H9 (cell line): ENCODE measurements at regions not wholly inside any gene's neighbourhood (a gene's known extent, or its start where the extent isn't known, plus 50 kb on each side); places are given as distances from the start of the nearest gene placed in this dataset.
A peak's percentile ranks its signal among the peaks of the same experiment; 100 is the strongest.

Experiments used
- DNase-seq: peaks from one replicate; pipeline ENCODE4 v3.0.0-alpha.2; 2017
- H2AFZ ChIP-seq: one replicate; pipeline ENCODE4 v1.6.1; 2013; ENCODE audit warnings: mild to moderate bottlenecking, low read length, control low read depth, moderate library complexity
- H2AK5ac ChIP-seq: 2 replicates; pipeline ENCODE4 v1.6.1; 2013; ENCODE audit warnings: low read length, control low read depth, mixed read lengths; ENCODE audit not compliant: insufficient read length
- H2BK120ac ChIP-seq: one replicate; pipeline ENCODE4 v1.6.1; 2013; ENCODE audit warnings: low read depth, mild to moderate bottlenecking, low read length, control low read depth, inconsistent platforms; ENCODE audit not compliant: poor library complexity, severe bottlenecking
- H2BK12ac ChIP-seq: 2 replicates; pipeline ENCODE4 v1.6.1; 2013; ENCODE audit warnings: low read length, control low read depth, mixed read lengths, low read depth; ENCODE audit not compliant: insufficient read length
- H2BK15ac ChIP-seq: 2 replicates; pipeline ENCODE4 v1.6.1; 2013; ENCODE audit warnings: low read depth, low read length, control low read depth
- H2BK20ac ChIP-seq: one replicate; pipeline ENCODE4 v1.6.1; 2013; ENCODE audit warnings: low read depth, mild to moderate bottlenecking, low read length, control low read depth, inconsistent platforms; ENCODE audit not compliant: poor library complexity, severe bottlenecking
- H2BK5ac ChIP-seq: 2 replicates; pipeline ENCODE4 v1.6.1; 2013; ENCODE audit warnings: low read length, control low read depth, mixed read lengths; ENCODE audit not compliant: insufficient read length
- H3K14ac ChIP-seq: 2 replicates; pipeline ENCODE4 v1.6.1; 2013; ENCODE audit warnings: low read length, control low read depth; ENCODE audit not compliant: insufficient read depth
- H3K18ac ChIP-seq: 2 replicates; pipeline ENCODE4 v1.6.1; 2013; ENCODE audit warnings: low read depth, mild to moderate bottlenecking, mixed read lengths, low read length, control low read depth; ENCODE audit not compliant: insufficient read length
- H3K23ac ChIP-seq: 2 replicates; pipeline ENCODE4 v1.6.1; 2013; ENCODE audit warnings: low read length, control low read depth, mixed read lengths, low read depth; ENCODE audit not compliant: insufficient read length
- H3K23me2 ChIP-seq: 2 replicates; pipeline ENCODE4 v1.6.1; 2013; ENCODE audit warnings: low read depth, mild to moderate bottlenecking, mixed read lengths, low read length, control low read depth; ENCODE audit not compliant: insufficient read length, poor library complexity, severe bottlenecking
- H3K27ac ChIP-seq: 2 replicates; pipeline ENCODE4 v1.5.1; 2013; ENCODE audit warnings: low read length, control low read depth, mixed read lengths, low read depth; ENCODE audit not compliant: insufficient read length
- H3K27me3 ChIP-seq: 2 replicates; pipeline ENCODE4 v1.6.1; 2013; ENCODE audit warnings: low read length, control low read depth, inconsistent platforms; ENCODE audit not compliant: insufficient read depth
- H3K4ac ChIP-seq: 2 replicates; pipeline ENCODE4 v1.6.1; 2013; ENCODE audit warnings: low read depth, mild to moderate bottlenecking, control low read depth, inconsistent platforms, low read length, moderate library complexity
- H3K4me1 ChIP-seq: 2 replicates; pipeline ENCODE4 v1.6.1; 2013; ENCODE audit warnings: low read length, control low read depth, inconsistent platforms; ENCODE audit not compliant: insufficient read depth
- H3K4me2 ChIP-seq: 2 replicates; pipeline ENCODE4 v1.6.1; 2013; ENCODE audit warnings: low read length, control low read depth, mixed read lengths; ENCODE audit not compliant: insufficient read length, insufficient read depth
- H3K56ac ChIP-seq: 2 replicates; pipeline ENCODE4 v1.6.1; 2013; ENCODE audit warnings: low read depth, mild to moderate bottlenecking, mixed read lengths, low read length, control low read depth; ENCODE audit not compliant: insufficient read length
- H3K79me1 ChIP-seq: 2 replicates; pipeline ENCODE4 v1.6.1; 2013; ENCODE audit warnings: low read depth, mild to moderate bottlenecking, moderate library complexity, low read length, control low read depth, inconsistent platforms; ENCODE audit not compliant: insufficient read depth, poor library complexity, severe bottlenecking
- H3K79me2 ChIP-seq: 2 replicates; pipeline ENCODE4 v1.6.1; 2013; ENCODE audit warnings: low read length, control low read depth, inconsistent platforms; ENCODE audit not compliant: insufficient read depth
- H3K9ac ChIP-seq: 2 replicates; pipeline ENCODE4 v1.6.1; 2013; ENCODE audit warnings: low read length, control low read depth, mixed read lengths; ENCODE audit not compliant: insufficient read length; ENCODE audit errors: extremely low read depth
- H3K9me3 ChIP-seq: one replicate; pipeline ENCODE4 v1.6.1; 2013; ENCODE audit warnings: low read depth, low read length, inconsistent platforms; ENCODE audit not compliant: control insufficient read depth
- H3T11ph ChIP-seq: one replicate; pipeline ENCODE4 v1.6.1; 2013; ENCODE audit warnings: mild to moderate bottlenecking, low read length, control low read depth, inconsistent platforms
- H4K20me1 ChIP-seq: one replicate; pipeline ENCODE4 v1.6.1; 2013; ENCODE audit not compliant: control insufficient read depth, insufficient read length, insufficient read depth
- H4K5ac ChIP-seq: 2 replicates; pipeline ENCODE4 v1.6.1; 2013; ENCODE audit warnings: low read depth, mild to moderate bottlenecking, mixed read lengths, low read length, control low read depth; ENCODE audit not compliant: insufficient read length
- H4K8ac ChIP-seq: replicated peaks from 2 replicates; pipeline ENCODE4 v1.6.1; 2013; ENCODE audit warnings: low read length, control low read depth, mixed read lengths, low read depth; ENCODE audit not compliant: insufficient read length
- H4K91ac ChIP-seq: 2 replicates; pipeline ENCODE4 v1.6.1; 2013; ENCODE audit warnings: low read depth, mild to moderate bottlenecking, moderate library complexity, mixed read lengths, low read length, control low read depth; ENCODE audit not compliant: insufficient read length
- H3K27ac Mint-ChIP-seq, 3 experiments: 2 replicates in 2 of 3; 3 replicates in 1 of 3; pipeline ENCODE4 v1.8.0; 2020 to 2021; ENCODE audit warnings: mixed read lengths in 3 of 3, mild to moderate bottlenecking in 1 of 3, moderate library complexity in 1 of 3
- H3K27me3 Mint-ChIP-seq: 2 replicates; pipeline ENCODE4 v1.8.0; 2021; ENCODE audit warnings: low read depth, mild to moderate bottlenecking, moderate library complexity, mixed read lengths
- H3K36me3 Mint-ChIP-seq, 3 experiments: 2 replicates in 2 of 3; 3 replicates in 1 of 3; pipeline ENCODE4 v1.8.0; 2020 to 2021; ENCODE audit warnings: low read depth in 3 of 3, mixed read lengths in 3 of 3; ENCODE audit not compliant: insufficient read depth in 1 of 3
- H3K4me1 Mint-ChIP-seq, 2 experiments: 2 replicates each; pipeline ENCODE4 v1.8.0; 2020; ENCODE audit warnings: mixed read lengths in 2 of 2
- H3K4me3 Mint-ChIP-seq, 2 experiments: 2 replicates in 1 of 2; 3 replicates in 1 of 2; pipeline ENCODE4 v1.8.0; 2020 to 2021; ENCODE audit warnings: mild to moderate bottlenecking in 2 of 2, mixed read lengths in 2 of 2, moderate library complexity in 1 of 2
- H3K9me3 Mint-ChIP-seq, 2 experiments: 2 replicates in 1 of 2; 3 replicates in 1 of 2; pipeline ENCODE4 v1.8.0; 2020; ENCODE audit warnings: mild to moderate bottlenecking in 2 of 2, mixed read lengths in 2 of 2, moderate library complexity in 1 of 2
- CTCF ChIP-seq: fragments of 200-600 bp; sonication (generic); conservative IDR thresholded peaks from 3 replicates; pipeline ENCODE4 v1.8.0; 2021; ENCODE audit warnings: antibody characterized with exemption, mild to moderate bottlenecking
- WGBS: extraction: QIAGEN DNeasy Blood & Tissue Kit; methylation state at CpG from one replicate; pipeline ENCODE4 v1.1.7; 2013; ENCODE audit warnings: missing lambda C conversion rate, low lambda C conversion rate, mixed read lengths; ENCODE audit not compliant: insufficient read length; ENCODE audit errors: extremely low coverage; 5-methylcytosine and 5-hydroxymethylcytosine counted together

DNA sequence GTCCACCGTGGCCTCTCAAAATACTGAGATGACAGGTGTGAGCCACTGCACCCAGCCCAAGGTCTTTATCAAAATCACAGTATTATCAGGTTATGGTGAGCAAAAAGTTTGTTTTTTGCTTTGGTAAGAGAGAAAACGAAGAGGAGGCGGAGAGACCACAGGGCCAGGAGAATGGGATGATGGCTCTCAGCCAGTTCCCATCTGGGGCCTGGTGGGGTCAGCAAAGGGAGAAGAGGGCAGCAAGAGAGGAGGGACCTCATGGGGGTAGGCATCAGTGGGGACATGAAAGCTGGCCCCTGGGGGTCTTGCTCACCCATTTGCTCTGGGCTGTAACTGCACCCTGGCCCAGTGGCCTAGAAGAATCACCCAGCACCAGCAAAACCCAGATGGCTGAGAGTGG is 190.2 kb downstream of the SHANK2 start:
- peaks cover 3 to 7% (median 5%) of the 10 kb centered on the region in 3 experiments; a peak in 6 of 7 replicates for H3K36me3 Mint-ChIP-seq

More for the DNA sequence above, 190.2 kb downstream of the SHANK2 start:
- WGBS, result no CpG with 5 or more reads among the region's 3 CpGs
- Histone ChIP-seq H2BK20ac (no peak overlapping the region), H3K27me3 (no peaks in the 10 kb centered on the region; the same call in 1 of the 2 replicates), H3K9ac (no peak overlapping the region), H3T11ph (no peak overlapping the region), H2BK12ac (no peak overlapping the region), H2BK120ac (no peak overlapping the region), H2BK15ac (no peak overlapping the region), H2AFZ (no peak overlapping the region), H3K23ac (no peak overlapping the region), H3K9me3 (no peaks in the 10 kb centered on the region), H3K18ac (no peak overlapping the region), H3K4me2 (no peak overlapping the region), H3K4me1 (no peaks in the 10 kb centered on the region), H2AK5ac (no peak overlapping the region), H3K27ac (no peak overlapping the region), H4K5ac (no peak overlapping the region), H3K56ac (no peak overlapping the region), H4K91ac (no peak overlapping the region), H3K14ac (no peak overlapping the region), H3K79me2 (no peaks in the 10 kb centered on the region), H4K8ac (no peak overlapping the region), H3K23me2 (no peaks in the 10 kb centered on the region), H2BK5ac (no peak overlapping the region), H3K79me1 (no peaks in the 10 kb centered on the region), H3K4ac (no peak overlapping the region), H4K20me1 (no peaks in the 10 kb centered on the region)
- Mint-ChIP-seq H3K27ac (no peak overlapping the region), H3K4me1 (peaks cover 13% of the 10 kb centered on the region in 2 experiments), H3K4me3 (no peak overlapping the region), H3K9me3 (no peaks in the 10 kb centered on the region), H3K27me3 (no peaks in the 10 kb centered on the region)
- DNase-seq, result no peak
- TF ChIP-seq CTCF, result peak; percentile 45; the same call in 2 of the 3 replicates
